ENCODE measurements at regions not wholly inside any gene's neighbourhood (a gene's known extent, or its start where the extent isn't known, plus 50 kb on each side); places are given as distances from the start of the nearest gene placed in this dataset.

GRCh38 chr3:9310043-9310442 lies 52.8 kb upstream of the THUMPD3 start:
- in situ Hi-C loops (cut with MboI; ENCODE audit: low pct_ligation_motif_present in 1 of 4, low pct_unique_long_range_greater_than_20kb in 1 of 4, low sequenced_read_pairs in 3 of 4) (no loop called here), intact Hi-C loops (cut with DNase I; ENCODE audit: low total_unique reads) (no loop called here)
- WGBS, 2 donors (ENCODE audit: low coverage in 1 of 2): 86 to 100% methylated on average over 1 to 3 of the region's 3 CpGs
- no peak for TF ChIP-seq POLR2A (IDR thresholded peaks at IDR 0.05)
- TF ChIP-seq EP300 (IDR thresholded peaks at IDR 0.05; ENCODE audit: low read depth): no peak
- no peak for TF ChIP-seq POLR2AphosphoS5 (IDR thresholded peaks at IDR 0.05)
- TF ChIP-seq CTCF (IDR thresholded peaks at IDR 0.05): no peak
- H3K27ac ChIP-seq: no peak overlapping the region
- H3K9me3 ChIP-seq: no peaks in the 10 kb centered on the region
- H3K27me3 ChIP-seq: no peaks in the 10 kb centered on the region
- no peak overlapping the region for H3K4me3 ChIP-seq
- peaks cover 0 to 4% (median 0%) of the 10 kb centered on the region in 4 donors for H3K4me1 ChIP-seq
- no peak for DNase-seq
- no peaks in the 10 kb centered on the region for H3K36me3 ChIP-seq

DNA sequence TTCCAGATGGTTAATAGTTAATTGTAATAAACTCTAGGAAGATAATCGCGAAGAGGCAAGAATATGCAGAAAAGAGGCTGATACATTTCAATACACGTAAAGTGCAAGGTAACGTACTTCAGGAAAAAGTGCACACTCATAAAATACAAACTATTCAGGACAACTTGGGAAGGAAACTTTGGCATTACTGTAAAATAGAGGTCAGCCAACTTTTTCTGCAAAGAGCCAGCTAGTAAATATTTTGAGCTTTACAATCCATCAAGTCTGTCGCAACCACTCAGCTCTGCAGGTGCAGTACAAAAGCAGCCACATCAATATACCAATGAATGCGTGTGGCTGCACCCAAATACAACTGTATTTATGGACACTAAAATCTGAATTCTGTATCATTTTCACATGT lies 51.6 kb upstream of the THUMPD3 start:
- no peak for DNase-seq
- intact Hi-C loops (cut with DNase I; ENCODE audit: low total_unique reads): no loop called here
- H3K27me3 ChIP-seq: no peaks in the 10 kb centered on the region
- no peak overlapping the region for H3K27ac ChIP-seq
- no peaks in the 10 kb centered on the region for H3K9me3 ChIP-seq
- TF ChIP-seq EP300 (IDR thresholded peaks at IDR 0.05; ENCODE audit: low read depth): no peak
- TF ChIP-seq CTCF (IDR thresholded peaks at IDR 0.05): no peak
- no peak for TF ChIP-seq POLR2A (IDR thresholded peaks at IDR 0.05)
- TF ChIP-seq POLR2AphosphoS5 (IDR thresholded peaks at IDR 0.05): no peak
- H3K4me3 ChIP-seq: no peak overlapping the region
- WGBS, 2 donors (ENCODE audit: low coverage in 1 of 2): 49 to 59% methylated on average over 6 of the region's 6 CpGs
- no peaks in the 10 kb centered on the region for H3K36me3 ChIP-seq
- in situ Hi-C loops (cut with MboI; ENCODE audit: low pct_ligation_motif_present in 1 of 4, low pct_unique_long_range_greater_than_20kb in 1 of 4, low sequenced_read_pairs in 3 of 4): no loop called here
- H3K4me1 ChIP-seq: peaks cover 0 to 4% (median 0%) of the 10 kb centered on the region in 4 donors
